ENCODE measurements at regions not wholly inside any gene's neighbourhood (a gene's known extent, or its start where the extent isn't known, plus 50 kb on each side); places are given as distances from the start of the nearest gene placed in this dataset.

DNA sequence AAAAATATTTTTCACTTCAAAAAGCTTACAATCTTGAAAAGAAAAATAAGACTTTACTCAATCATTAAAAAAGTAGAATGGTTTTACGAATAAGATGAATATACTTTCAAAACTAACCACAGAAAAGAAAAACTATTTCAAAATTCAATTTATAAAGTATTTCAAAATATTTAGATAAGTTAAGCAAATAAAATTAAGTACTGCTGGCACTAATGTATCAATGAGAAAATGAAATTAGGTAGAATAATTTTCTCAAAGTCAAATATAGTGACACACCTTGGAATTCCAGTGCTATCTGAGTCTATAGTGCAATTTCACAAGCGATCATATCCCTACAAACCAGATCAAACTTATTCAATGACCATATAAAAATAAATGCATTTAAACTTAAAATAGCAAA is 109.8 kb upstream of the SEMA3A start:
- no peak for DNase-seq (ENCODE audit: low spot score)

DNA sequence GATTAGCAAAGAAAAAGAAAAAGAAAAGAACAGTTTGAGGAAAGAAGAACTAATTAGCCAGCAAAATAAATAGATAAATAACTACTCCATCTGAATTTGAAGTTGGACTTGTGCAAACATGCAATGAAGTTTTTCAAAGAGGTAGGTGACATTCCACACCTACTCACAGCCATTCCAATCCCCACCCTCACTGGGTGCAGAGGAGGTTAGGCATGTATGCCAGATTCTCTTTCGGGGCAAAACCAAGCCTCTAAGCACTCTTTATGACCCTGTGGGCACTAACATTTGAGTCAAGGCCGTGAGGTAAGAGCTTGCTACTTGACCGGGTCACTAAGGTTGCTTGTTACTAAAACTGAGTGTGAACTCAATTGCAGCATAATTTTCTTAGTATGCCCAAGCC is 108.4 kb upstream of the SEMA3A start:
- peak; percentile 7 for DNase-seq (ENCODE audit: low spot score)

DNA sequence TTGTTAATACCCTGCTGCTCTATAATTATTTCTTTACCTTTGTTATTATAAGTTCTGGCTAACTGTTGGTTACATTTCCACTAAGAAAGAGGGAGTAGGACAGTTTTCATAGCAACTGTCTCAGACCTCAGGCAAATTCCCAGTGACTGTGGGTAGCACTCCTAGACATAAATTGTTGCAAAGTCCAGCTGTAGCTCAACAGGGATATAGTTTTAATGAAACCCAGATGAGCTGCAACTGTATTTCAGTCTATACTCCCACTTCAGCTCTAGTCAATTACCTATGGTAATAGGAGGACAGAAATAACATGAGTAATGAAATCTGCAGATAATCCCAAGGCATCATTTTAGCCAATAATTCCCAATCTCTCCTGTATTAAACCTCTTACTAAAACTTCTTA is 103.0 kb upstream of the SEMA3A start:
- no peak for DNase-seq (ENCODE audit: low spot score)

DNA sequence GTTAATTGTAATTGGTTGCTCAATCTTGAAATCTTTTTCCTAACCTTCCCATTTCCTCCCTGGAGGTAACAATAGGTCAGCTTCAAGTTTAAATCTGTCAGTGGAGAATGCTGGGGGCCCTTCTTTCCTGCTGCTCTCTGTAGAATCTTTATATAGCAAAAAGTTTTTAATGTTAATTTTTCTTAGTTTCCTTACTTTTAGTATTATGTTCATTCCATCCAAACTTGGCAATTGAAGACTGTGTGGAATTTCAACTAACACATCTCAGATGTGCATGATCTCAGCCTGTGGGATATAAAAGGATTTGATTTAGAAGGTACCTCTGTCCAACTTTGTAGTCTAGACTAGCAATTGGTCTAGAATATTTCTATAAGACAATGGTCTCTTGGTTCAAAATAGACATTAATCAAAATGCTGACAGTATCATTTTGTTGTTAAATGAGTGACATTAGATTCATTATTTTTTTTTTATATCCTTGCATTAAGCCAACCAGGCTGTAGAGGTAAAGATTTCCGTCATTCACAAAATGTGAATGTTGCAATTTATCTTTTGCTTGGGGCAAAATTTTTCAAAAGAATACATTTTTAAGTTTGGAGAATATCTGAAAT is 100.4 kb upstream of the SEMA3A start:
- DNase-seq (ENCODE audit: low spot score), result no peak

DNA sequence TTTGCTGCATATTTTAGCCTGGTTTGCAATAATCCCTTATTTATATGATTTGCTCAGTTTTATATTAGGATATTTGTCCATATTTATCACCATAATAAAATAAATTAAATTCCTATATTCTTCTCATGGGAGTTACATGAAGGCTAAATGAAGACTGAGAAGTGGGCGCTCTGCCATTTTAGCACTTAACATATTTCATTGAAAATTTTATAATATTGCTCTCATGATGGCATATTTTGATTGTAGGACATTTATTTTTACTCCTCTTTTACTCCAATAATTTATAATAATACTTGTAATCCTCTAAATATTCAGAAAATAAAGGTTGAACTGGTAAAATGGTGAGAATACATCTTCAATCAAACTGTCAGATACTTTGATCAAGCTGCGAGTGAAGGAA is 99.8 kb upstream of the SEMA3A start:
- DNase-seq (ENCODE audit: low spot score), result no peak

DNA sequence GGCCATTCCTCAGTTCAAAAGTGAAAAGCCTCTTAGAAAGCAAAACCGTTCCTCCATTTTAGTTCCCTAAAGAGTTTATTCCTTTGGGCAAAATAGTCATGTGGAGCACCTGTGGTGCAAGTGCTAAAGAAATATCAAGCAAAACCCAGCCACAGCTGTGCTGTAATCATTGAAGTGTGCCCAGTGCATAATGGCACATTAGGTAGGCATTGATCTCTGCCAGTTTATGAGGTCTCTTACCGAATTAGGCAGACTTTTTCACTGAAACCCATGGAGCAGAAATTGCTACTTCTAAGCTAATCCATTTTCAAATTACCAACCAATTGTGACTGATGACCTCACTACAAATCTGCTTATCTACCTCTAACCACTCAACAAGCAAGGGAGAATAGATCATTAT is 97.2 kb upstream of the SEMA3A start:
- no peak for DNase-seq (ENCODE audit: low spot score)

DNA sequence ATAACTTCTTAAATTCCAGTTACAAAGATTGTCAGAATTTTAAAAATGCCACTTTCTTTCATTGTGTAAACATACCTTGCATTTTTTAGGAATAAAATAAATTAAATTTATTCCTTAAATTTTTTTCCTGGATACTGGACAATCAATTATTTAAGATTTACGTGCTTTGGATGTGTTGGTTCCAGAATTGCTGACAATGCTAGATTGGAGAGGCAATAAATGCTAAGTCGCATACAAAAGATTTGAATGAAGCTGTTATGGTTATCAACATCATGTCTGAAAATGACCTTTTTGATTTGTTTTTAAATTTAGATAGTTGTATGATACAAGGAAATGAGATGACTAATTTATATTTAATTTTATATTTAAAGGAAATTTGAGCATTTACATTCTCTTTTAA is 89.2 kb upstream of the SEMA3A start:
- DNase-seq (ENCODE audit: low spot score), result no peak

DNA sequence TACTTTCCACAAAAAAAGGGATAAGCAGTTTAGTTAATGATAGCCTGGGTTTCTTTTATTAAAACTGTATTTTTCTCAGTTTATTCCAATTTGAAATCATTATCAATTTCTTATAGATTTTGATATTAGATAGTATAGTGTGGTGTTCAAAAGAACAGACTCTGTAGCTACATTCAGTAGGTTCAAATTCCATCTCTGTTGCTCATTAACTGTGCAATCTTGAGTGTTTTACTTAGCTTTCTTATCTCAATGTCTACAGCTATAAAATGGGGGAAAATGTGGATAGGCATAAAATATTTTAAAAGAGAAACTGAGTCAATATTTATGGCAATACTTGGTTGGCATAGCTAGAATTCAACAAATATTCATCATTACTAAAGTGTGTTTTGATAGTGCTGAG is 86.9 kb upstream of the SEMA3A start:
- DNase-seq (ENCODE audit: low spot score), result no peak

DNA sequence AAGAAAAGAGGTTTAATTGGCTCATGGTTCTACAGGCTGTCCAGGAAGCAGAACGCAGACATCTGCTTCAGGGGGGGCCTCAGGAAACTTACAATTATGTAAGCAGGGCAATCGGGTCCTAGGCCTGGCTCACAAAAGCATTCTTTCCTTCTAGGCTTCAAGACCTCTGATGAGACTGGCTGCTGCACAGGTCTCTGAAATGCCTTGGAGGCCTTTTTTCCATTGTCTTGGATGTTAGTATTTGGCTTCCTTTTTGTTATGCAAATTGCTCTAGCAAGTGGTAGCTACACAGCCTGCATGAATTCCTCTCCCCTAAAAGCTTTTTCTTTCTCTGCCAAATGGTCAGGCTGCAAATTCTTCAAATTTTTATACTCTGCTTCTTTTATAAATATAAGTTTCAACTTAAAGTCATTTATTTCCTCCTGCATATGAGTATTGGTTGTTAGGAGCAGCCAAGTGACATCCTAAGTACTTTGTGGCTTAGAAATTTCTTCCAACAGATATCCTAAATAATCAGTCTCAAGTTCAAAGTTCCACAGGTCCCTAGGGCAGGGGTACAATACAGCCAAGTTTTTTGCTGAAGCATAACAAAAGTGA is 83.1 kb upstream of the SEMA3A start:
- no peak for DNase-seq (ENCODE audit: low spot score)

DNA sequence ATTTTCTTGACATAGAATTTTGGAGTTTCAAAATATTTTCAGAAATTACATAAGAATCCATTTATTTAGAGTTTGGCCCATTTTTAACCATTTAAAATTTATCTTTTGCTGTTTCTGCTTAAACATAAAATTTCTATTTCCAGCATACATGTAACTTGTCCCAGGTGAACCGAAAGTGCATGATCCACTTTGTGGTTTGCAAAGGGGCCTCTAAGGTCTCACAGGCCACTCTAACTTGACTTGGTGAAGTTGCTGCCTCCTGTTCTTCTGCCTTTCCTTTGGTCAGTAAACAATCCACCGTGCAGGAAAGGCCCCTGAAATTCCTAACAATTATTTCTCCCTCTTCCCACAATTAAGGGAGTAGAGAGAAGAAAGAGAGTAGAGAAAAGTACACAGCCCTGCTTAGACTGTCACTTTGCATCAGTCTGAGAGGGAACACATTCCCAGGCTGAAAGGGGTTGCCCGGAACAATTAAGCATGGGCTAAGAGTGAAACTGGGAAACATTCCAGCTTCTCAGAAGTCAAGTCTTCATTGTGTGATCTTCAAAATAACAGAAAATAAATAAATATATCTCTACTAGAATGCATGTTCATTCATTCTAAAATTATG is 79.5 kb upstream of the SEMA3A start:
- DNase-seq (ENCODE audit: low spot score), result no peak

DNA sequence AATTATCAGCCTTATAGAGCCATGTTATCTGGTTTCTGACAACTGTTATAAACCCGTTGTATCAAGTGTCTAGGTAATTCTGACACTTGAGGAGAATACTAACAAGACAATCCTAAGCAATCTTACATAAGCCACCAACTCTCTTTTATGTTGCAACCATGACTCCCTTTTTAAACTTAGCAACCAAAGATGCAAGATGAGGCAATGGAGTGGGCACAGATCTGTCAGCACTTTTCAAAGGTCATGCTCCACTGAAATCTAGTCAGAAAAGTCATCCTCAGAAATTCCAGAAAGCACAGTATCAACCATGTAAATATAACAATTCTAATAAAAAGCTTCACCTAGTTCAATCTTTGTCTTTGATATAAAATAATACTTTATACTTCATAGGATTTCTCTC is 77.0 kb upstream of the SEMA3A start:
- DNase-seq (ENCODE audit: low spot score), result peak; percentile 54

DNA sequence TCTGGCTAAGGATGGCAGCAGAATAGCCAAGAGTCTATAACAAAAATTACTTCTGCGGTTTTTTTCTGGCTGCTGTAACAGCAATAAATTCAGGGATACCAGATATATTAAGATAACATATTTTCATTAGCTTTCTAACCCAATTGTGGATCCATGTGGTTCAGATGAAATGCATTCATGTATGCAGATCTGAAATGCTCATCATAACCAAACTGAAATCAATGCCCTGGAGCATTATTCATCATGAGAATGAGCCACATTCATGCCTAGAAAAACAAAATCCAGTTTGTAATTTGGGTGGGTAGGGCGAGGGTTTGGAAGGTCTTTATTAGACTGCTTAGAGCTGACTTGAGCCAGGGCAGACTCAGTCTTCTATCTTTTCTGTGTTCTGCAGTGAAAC is 69.8 kb upstream of the SEMA3A start:
- no peak for DNase-seq (ENCODE audit: low spot score)

DNA sequence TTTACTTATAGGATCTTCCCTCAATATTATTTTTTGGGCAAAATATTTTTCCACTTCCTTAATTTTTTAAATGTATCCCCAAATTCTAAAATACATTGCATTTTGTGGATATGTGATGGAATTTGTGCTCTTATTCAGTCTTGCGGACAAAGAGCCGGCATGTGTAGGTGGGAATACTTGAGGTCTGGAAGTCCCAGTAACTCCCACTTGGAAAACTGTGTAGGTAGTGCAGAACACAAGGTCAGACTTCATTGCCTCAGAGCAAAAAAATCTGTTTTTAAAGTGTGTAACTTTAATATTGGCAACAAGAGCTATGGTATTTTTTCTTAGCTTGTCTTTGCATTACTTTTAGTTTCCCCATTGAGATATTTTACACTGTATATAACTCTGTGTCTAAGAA is 68.5 kb upstream of the SEMA3A start:
- DNase-seq (ENCODE audit: low spot score), result no peak

DNA sequence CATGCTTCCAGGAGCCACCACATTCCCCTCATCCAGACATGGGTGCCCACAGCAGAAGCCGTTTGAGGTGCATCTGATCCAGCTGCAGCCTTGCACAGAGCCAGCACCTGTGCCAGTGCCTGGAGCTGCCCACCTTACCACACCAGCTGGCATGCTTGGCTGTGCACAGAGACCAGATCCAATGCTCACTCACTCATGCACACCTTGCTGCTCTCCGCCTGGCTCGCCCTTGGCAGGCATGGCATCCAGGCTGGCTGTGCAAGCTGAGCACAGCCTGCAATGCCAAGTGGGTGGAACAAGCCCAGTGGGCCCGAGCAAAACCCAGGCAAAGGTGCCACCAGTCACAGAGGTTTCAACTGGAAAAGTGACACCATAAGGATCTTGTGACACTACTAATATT is 66.9 kb upstream of the SEMA3A start:
- no peak for DNase-seq (ENCODE audit: low spot score)

DNA sequence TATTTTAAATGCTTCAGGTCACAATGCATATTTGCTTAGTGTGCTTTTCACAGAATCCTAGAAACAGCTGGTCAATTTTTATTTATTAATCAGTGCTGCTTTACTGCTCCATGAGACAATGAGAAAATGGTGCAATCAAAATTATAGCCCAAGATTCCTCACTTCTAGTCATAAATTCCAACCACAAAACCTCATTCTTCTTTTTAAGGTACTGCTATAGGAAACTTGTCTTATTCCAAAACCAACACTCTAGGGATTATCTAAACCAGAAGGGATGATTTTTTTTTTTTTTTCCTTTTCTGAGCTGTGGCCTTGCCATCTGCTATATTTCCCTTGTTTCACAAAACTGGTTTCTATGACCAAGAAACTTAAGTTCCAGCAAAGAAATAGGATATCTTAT is 64.0 kb upstream of the SEMA3A start:
- DNase-seq (ENCODE audit: low spot score), result no peak

DNA sequence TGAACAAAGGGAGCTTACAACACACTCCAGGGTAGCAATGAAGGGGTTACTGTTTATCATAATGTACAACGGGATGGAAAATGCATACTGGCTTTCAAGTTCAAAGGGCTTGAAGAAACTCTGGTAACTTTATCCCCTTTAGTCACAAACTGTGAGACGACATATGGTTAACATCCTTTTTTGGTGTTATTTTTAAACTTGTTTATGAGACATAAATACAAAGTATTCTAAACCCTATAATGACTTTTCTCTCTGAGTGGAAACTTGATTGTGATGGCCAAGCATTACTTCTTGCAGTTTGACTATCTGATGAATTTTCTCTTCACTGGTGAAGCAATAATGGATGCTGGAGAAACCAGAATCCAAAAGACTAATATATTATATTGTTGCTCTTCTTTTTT is 62.0 kb upstream of the SEMA3A start:
- DNase-seq (ENCODE audit: low spot score), result no peak

DNA sequence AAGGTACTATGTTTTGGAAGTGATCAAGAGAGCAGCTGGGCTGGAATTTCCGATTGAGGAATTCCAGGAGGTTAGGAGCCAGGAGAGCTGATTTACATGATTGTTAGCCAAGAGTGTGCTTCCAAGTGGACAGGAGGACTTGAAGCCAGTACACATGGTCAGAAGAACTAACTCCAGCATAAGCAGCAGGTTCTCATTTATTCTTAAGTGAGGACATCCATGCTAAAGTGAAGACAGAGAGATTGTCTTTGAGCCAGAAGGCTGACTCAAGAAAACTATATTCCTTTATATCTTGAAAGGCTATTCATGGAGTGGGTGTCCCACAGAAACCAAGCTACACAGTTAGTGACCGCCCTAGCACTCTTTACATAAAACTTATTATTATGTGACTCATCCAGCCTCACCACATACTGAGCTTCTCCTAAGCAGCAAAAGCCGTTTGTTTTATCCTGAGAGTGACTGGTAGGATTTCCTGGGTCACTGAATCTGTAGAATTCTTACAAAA is 56.7 kb upstream of the SEMA3A start:
- DNase-seq (ENCODE audit: low spot score), result peak; percentile 81

DNA sequence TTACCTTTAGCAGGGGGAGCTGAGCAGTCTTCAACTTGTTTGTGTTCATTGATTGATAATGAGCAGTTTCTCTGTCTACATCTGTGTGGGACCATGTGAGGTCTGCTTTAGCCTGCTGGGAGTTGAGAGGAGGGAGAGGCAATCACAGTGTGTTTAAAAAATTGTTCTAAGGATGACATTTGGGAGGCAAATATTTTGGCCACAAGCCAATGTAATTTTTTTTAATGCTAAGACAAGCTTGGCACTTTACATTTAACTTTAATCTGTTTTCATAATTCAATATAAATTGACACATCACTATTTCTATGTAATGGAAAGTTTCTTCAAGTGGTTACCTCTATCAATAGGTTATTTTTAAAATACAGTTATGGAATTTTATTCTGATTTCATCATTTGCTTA is 55.9 kb upstream of the SEMA3A start:
- no peak for DNase-seq (ENCODE audit: low spot score)

DNA sequence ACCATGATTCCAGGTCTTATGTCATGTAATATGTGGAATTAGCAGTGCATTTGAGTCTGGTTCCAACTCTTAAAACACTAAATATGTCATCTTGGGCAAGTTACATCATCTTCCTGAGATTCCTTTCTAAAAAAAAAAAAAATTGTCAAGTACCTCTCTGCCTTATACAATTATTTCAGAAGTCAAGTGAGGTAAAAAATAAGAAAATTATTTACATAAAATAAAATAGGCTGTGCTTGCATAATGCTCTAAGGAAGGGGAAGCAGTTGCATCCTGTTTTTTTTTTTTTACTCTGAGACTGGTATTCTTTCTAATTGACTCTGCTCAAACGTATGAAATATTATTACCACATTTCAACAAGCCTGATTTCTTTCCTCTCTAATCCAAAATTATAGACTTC is 55.1 kb upstream of the SEMA3A start:
- no peak for DNase-seq (ENCODE audit: low spot score)

DNA sequence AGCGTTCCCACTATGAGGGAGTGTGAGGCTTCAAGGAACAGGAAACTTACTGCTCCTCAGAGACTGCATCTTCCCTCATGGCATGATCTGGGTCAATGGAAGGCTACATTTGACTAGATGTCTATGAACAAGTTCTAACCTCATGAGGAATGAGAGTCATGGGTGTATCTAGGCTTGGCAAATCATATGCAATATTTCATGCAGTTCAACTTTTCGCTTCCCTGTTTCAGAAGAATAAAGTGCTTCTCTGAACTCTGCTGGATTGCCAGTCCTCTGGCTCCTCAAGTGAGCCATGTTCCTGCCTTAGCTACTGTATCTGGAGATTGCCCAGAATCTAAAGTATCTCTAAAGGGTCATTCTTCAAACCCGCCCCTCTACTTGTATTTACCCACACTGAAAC is 54.3 kb upstream of the SEMA3A start:
- DNase-seq (ENCODE audit: low spot score), result no peak

DNA sequence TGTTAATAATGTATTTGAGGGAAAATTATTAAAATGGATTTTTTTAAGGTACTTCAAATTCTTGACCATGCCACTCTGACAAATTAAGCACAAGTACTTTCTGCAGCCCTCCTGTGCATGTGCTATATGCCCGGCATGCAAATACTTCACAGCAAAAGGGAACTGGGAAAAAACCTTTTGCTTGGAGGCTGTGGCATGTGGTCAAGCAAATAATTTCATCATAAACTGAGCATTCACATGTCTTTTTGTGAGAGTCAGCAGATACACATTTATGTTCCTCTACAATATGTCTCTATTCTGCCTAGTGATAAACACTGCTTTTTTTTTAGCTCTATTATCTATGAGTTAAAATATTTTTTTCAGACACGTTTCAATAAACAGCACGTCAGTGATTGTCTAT is 53.7 kb upstream of the SEMA3A start:
- DNase-seq (ENCODE audit: low spot score), result peak; percentile 26

DNA sequence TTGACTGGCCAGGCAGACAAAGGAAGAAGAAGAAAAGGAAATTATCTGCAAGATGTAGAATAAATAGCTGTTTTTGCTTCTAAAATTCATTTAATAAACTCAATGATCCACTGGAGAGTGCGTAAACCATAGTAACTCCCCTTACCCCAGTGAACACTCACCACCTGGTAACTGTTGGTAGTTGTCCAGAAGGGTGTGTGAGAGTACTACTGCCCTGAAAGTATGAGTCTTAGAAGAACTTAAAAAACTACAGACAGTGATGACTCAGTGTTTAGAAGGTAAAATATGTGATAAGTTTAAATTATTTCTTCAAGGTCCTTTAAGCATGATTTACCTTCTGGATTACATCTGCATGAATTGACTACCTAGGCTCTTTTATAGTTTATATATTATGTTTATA is 53.0 kb upstream of the SEMA3A start:
- peak; percentile 66 for DNase-seq (ENCODE audit: low spot score)

DNA sequence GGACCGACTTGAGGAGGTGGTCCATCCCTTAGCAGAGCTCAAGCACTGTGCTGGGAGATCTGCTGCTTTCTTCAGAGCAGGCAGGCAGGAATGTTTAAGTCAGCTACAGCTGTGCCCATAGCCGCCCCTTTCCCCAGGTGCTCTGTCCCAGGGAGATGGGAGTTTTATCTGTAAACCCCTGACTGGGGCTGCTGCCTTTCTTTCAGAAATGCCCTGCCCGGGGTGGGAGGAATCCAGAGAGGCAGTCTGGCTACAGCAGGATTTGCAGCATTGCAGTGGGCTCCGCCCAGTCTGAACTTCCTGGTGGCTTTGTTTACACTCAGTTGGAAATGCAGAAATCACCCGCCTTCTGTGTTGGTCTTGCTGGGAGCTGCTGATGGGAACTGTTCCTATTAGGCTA is 51.2 kb upstream of the SEMA3A start:
- no peak for DNase-seq (ENCODE audit: low spot score)
